ENCODE measurements at regions not wholly inside any gene's neighbourhood (a gene's known extent, or its start where the extent isn't known, plus 50 kb on each side); places are given as distances from the start of the nearest gene placed in this dataset.
"Not testable (repeated sequence)": the region's sequence is repeated elsewhere in the genome, so short reads cannot be mapped to it uniquely, and the experiment has no call there.

GRCh38 chr5:108685448-108686216 is 62.1 kb upstream of the FER start:
- TF ChIP-seq POLR2A, CTCF (IDR thresholded peaks at IDR 0.05): not testable (repeated sequence)
